ENCODE measurements at regions not wholly inside any gene's neighbourhood (a gene's known extent, or its start where the extent isn't known, plus 50 kb on each side); places are given as distances from the start of the nearest gene placed in this dataset.

GRCh38 chr2:15780912-15781574, 159.3 kb upstream of the MYCN start:
- 77% methylated on average over 9 of the region's 9 CpGs for WGBS
- Histone ChIP-seq H3K36me3 (no peaks in the 10 kb centered on the region), H3K27ac (replicated peaks in 1 of 4) (no peak overlapping the region), H3K4me3 (no peak overlapping the region), H3K27me3 (peaks cover 0 to 14% (median 0%) of the 10 kb centered on the region in 4 donors), H3K9me3 (no peaks in the 10 kb centered on the region), H3K4me1 (no peaks in the 10 kb centered on the region)
- TF ChIP-seq POLR2A (IDR thresholded peaks at IDR 0.05; ENCODE audit: low read depth) (no peak), CTCF (IDR thresholded peaks at IDR 0.05) (no peak), POLR2AphosphoS5 (IDR thresholded peaks at IDR 0.05) (no peak), EP300 (IDR thresholded peaks at IDR 0.05) (no peak)
- intact Hi-C loops (cut with DNase I), result no loop called here
- DNase-seq (ENCODE audit: extremely low spot score), result no peak

GRCh38 chr2:15782009-15782751, 158.2 kb upstream of the MYCN start:
- H3K36me3 ChIP-seq, result no peaks in the 10 kb centered on the region
- intact Hi-C loops (cut with DNase I), result no loop called here
- H3K27ac ChIP-seq (replicated peaks in 1 of 4), result no peak overlapping the region
- H3K4me3 ChIP-seq, result no peak overlapping the region
- no peak for DNase-seq (ENCODE audit: extremely low spot score)
- no peaks in the 10 kb centered on the region for H3K9me3 ChIP-seq
- no peak for TF ChIP-seq EP300 (IDR thresholded peaks at IDR 0.05)
- no peak for TF ChIP-seq POLR2A (IDR thresholded peaks at IDR 0.05; ENCODE audit: low read depth)
- TF ChIP-seq CTCF (IDR thresholded peaks at IDR 0.05), result no peak
- TF ChIP-seq POLR2AphosphoS5 (IDR thresholded peaks at IDR 0.05), result no peak
- no peaks in the 10 kb centered on the region for H3K4me1 ChIP-seq
- H3K27me3 ChIP-seq, result peaks cover 0 to 14% (median 0%) of the 10 kb centered on the region in 4 donors
- 72% methylated on average over 7 of the region's 16 CpGs for WGBS

GRCh38 chr2:15782769-15783294, 157.5 kb upstream of the MYCN start:
- Histone ChIP-seq H3K27ac (replicated peaks in 1 of 4) (no peak overlapping the region), H3K27me3 (peaks cover 0 to 14% (median 0%) of the 10 kb centered on the region in 4 donors), H3K9me3 (no peaks in the 10 kb centered on the region), H3K36me3 (no peaks in the 10 kb centered on the region), H3K4me3 (no peak overlapping the region), H3K4me1 (no peaks in the 10 kb centered on the region)
- TF ChIP-seq POLR2A (IDR thresholded peaks at IDR 0.05; ENCODE audit: low read depth) (no peak), CTCF (IDR thresholded peaks at IDR 0.05) (no peak), EP300 (IDR thresholded peaks at IDR 0.05) (no peak), POLR2AphosphoS5 (IDR thresholded peaks at IDR 0.05) (no peak)
- intact Hi-C loops (cut with DNase I), result no loop called here
- no peak for DNase-seq (ENCODE audit: extremely low spot score)
- 84% methylated on average over 7 of the region's 7 CpGs for WGBS

GRCh38 chr2:15783489-15783888, 156.9 kb upstream of the MYCN start:
- intact Hi-C loops (cut with DNase I), result no loop called here
- no peak overlapping the region for H3K27ac ChIP-seq (replicated peaks in 1 of 4)
- peaks cover 0 to 15% (median 0%) of the 10 kb centered on the region in 4 donors for H3K27me3 ChIP-seq
- H3K9me3 ChIP-seq, result no peaks in the 10 kb centered on the region
- no peaks in the 10 kb centered on the region for H3K36me3 ChIP-seq
- no peak for DNase-seq (ENCODE audit: extremely low spot score)
- TF ChIP-seq POLR2A (IDR thresholded peaks at IDR 0.05; ENCODE audit: low read depth) (no peak), POLR2AphosphoS5 (IDR thresholded peaks at IDR 0.05) (no peak), EP300 (IDR thresholded peaks at IDR 0.05) (no peak), CTCF (IDR thresholded peaks at IDR 0.05) (no peak)
- no peaks in the 10 kb centered on the region for H3K4me1 ChIP-seq
- H3K4me3 ChIP-seq, result no peak overlapping the region
- 98% methylated on average over 6 of the region's 6 CpGs for WGBS

Data from esophagus muscularis mucosa (tissue), 4 donors.